ENCODE measurements at regions not wholly inside any gene's neighbourhood (a gene's known extent, or its start where the extent isn't known, plus 50 kb on each side); places are given as distances from the start of the nearest gene placed in this dataset.

DNA sequence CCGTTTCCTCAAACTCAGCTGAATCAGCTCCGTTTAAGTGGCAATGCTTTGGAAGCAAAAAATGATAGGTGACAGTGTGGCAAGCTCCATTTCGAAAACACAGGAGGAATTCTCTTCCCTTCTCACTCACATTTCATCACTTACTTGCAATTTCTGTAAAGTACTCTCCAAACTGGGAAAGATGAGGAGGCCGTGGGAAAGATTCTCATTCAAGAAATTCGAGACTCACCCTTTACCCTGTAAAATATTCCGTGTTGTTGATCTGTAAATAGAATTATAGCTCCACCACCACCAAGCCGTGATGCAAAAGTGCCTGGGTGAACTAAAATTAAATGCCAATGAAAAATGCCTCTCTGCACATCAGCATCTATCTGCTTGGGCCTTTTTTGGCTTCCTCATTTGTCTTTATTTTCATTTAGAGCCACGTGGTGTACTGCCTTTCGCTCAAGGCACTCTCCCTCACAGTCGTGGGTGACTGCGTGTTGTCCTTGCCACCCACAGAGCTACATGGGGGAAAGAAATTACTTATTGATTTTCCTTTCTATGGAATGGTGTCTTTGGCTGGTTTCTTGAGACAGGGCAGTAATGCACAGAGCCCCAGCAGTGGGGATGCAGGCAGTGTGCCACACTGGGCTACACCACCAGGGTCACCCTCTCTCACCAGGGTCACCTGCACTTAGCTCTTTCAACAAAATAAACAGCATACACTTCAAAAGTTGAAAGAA, 289.3 kb upstream of the TAS2R1 start:
- DNase-seq (ENCODE audit: insufficient read length, low spot score) (no peak), FAIRE-seq (no peak)
- TF ChIP-seq, protein P1, sequence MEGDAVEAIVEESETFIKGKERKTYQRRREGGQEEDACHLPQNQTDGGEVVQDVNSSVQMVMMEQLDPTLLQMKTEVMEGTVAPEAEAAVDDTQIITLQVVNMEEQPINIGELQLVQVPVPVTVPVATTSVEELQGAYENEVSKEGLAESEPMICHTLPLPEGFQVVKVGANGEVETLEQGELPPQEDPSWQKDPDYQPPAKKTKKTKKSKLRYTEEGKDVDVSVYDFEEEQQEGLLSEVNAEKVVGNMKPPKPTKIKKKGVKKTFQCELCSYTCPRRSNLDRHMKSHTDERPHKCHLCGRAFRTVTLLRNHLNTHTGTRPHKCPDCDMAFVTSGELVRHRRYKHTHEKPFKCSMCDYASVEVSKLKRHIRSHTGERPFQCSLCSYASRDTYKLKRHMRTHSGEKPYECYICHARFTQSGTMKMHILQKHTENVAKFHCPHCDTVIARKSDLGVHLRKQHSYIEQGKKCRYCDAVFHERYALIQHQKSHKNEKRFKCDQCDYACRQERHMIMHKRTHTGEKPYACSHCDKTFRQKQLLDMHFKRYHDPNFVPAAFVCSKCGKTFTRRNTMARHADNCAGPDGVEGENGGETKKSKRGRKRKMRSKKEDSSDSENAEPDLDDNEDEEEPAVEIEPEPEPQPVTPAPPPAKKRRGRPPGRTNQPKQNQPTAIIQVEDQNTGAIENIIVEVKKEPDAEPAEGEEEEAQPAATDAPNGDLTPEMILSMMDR (IDR thresholded peaks at IDR 0.05; ENCODE audit: insufficient read depth, missing control alignments): no peak

DNA sequence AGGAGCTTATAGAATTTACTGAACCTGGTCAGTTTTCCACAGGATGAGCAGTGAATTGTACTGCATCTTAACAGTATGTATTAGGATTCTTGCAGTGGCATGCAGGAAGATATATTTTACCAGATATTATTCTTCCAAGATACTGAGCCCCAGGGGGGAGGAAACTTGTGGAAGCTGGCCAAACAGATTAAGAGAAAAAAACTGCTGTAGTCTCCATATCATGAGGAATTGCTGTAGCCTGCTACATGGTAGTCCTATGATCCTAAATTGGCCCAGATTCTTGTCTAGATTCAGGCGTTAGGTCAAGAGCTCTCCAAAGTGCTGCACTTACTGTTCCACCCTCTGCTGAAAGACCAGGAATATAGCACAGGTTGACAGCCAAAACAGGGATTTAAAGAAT, 275.5 kb upstream of the TAS2R1 start:
- TF ChIP-seq, protein P1 (IDR thresholded peaks at IDR 0.05; ENCODE audit: insufficient read depth, missing control alignments): no peak
- DNase-seq (ENCODE audit: insufficient read length, low spot score): no peak
- FAIRE-seq: no peak

DNA sequence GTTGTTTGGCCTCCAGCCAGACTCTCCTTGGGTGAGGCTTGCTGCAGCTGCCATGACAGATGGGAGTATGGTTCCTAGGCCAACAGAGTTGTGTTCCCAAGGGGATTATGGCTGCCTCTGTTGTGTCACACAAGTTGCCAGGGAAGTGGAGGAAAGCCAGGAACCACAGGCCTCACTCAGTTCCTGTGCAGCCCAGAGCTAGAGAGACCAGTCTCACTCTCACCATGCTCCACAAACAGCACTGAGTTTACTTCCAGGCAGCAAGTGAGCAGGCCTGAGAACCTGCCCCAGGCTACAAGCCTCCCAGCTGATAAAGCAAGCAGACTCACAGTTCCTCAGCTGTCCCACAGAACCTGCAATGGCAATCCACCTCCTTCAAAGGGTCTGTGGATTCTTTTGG, 273.6 kb upstream of the TAS2R1 start:
- FAIRE-seq (no peak), DNase-seq (ENCODE audit: insufficient read length, low spot score) (no peak)
- TF ChIP-seq, protein P1 (IDR thresholded peaks at IDR 0.05; ENCODE audit: insufficient read depth, missing control alignments): no peak

DNA sequence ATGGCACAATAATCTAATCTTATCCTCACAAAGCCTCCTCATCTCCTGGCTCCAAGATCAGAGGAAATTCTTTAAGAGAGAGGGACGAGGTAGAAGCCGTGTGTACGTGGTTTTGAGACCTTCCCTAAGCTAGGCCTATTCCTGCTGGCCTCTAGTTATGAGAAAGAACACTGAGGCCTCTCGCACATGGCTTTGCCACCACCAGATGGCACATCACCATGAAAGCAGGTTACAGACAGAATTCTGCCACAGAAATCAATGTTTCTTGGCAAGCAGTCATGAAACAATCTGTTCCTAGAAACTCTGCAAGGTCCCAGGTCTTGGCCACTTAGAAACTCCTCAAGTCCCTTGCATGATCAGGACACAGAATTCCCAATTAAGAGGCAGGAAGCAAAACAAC, 268.2 kb upstream of the TAS2R1 start:
- DNase-seq (ENCODE audit: insufficient read length, low spot score) (no peak), FAIRE-seq (no peak)
- TF ChIP-seq, protein P1 (IDR thresholded peaks at IDR 0.05; ENCODE audit: insufficient read depth, missing control alignments): no peak

DNA sequence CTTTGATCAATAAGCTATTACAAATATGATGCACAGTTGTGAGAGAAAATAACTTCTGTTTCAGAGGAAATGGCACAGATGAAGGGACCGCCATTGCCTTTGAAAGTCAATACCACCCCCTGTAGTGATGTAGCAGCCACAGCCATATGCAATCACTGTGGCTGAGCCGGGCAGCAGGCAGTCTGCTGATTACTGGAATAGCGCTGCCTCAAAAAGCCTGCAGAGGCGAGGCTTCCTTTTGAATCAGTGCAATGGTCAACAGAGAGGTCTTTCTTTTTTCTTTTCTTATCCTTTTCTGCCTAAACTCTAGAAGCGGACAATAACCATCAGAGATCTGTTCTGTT, 265.1 kb upstream of the TAS2R1 start:
- TF ChIP-seq, protein P1 (IDR thresholded peaks at IDR 0.05; ENCODE audit: insufficient read depth, missing control alignments): no peak
- FAIRE-seq: no peak
- no peak for DNase-seq (ENCODE audit: insufficient read length, low spot score)

DNA sequence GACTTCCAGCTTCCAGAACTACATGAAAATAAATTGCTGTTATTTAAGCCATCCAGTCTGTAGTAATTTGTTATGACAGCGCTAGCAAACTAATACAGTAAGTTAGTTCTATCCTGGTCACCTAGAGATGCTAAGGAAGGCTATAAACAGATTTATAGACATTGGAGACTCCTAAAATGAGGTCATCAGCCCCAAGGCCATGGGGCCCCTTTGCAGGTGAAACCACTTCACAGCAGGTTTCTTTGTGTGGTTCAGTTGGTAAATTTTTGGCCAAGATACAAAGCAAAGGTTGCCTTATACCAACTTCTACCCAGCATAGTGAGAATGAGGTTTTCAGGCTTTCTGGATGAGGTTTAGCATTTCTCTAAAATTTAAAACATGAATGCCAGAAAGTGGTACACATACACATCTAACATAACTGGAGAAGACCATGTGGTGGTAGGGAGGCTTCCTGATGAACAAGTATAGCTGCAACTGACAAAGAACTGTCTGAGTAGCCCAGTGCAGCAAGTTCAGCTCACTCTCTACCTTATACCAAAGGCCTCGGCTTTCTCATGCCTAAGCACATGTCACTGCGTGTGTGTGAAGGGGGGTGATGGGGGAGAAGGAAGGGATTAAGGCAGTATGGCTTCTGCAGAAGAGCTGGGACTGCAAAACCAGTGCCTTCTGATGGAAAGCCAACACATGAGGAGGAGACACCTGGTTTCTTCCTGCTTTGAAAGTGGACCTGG, 264.6 kb upstream of the TAS2R1 start:
- TF ChIP-seq, protein P1 (IDR thresholded peaks at IDR 0.05; ENCODE audit: insufficient read depth, missing control alignments): no peak
- no peak for DNase-seq (ENCODE audit: insufficient read length, low spot score)
- FAIRE-seq: no peak

DNA sequence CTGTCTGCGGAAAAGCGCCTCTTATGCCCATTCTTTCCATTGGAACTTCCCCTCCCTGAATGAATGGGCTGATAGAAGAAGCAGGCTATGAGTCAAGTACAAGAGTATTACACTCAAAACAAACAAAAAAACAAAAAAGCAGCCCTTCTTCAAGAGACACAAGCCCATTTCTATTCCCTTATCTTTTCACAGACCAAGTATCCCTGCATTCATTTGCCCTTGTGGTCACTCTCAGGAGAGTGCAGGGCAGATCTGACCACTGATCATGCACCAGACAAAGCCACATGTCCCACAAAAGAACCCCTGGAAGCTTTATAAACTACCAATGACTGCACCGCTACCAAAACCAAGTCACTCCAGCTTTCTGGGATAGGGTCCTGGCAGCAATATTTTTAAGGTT, 262.5 kb upstream of the TAS2R1 start:
- FAIRE-seq (no peak), DNase-seq (ENCODE audit: insufficient read length, low spot score) (no peak)
- TF ChIP-seq, protein P1 (IDR thresholded peaks at IDR 0.05; ENCODE audit: insufficient read depth, missing control alignments): no peak
